Stimulated activated naive B cell treated with anti-CD40 and anti-IgM and Interleukin-4, amounts not matched to agents 10 μg/mL and 1 μg/mL and 100 μg/mL, for 72 hours (primary cell): ENCODE measurements at regions not wholly inside any gene's neighbourhood (a gene's known extent, or its start where the extent isn't known, plus 50 kb on each side); places are given as distances from the start of the nearest gene placed in this dataset.

Source experiments
- ATAC-seq, 2 donors: fragments of 150-1000 bp; cut with Tn5 transposase; replicated peaks; 2 replicates each; pipeline ENCODE4 v1.10.0; 2021; ENCODE audit warnings: moderate library complexity in 1 of 2
- DNase-seq: peaks from one replicate; pipeline ENCODE4 v3.0.0; 2021
- H3K27ac Mint-ChIP-seq: one replicate; pipeline ENCODE4 v1.8.0; 2022; ENCODE audit warnings: mild to moderate bottlenecking, mixed read lengths
- H3K27me3 Mint-ChIP-seq, 2 donors: one replicate each; pipeline ENCODE4 v1.8.0; 2022; ENCODE audit warnings: mixed read lengths in 2 of 2
- H3K36me3 Mint-ChIP-seq, 2 donors: one replicate each; pipeline ENCODE4 v1.8.0; 2022; ENCODE audit warnings: mixed read lengths in 2 of 2, mild to moderate bottlenecking in 1 of 2
- H3K4me1 Mint-ChIP-seq, 2 donors: one replicate each; pipeline ENCODE4 v1.8.0; 2022; ENCODE audit warnings: mixed read lengths in 2 of 2, mild to moderate bottlenecking in 1 of 2
- H3K4me3 Mint-ChIP-seq, 2 donors: one replicate each; pipeline ENCODE4 v1.8.0; 2022; ENCODE audit warnings: mild to moderate bottlenecking in 2 of 2, mixed read lengths in 2 of 2, moderate library complexity in 1 of 2
- H3K9me3 Mint-ChIP-seq, 2 donors: one replicate each; pipeline ENCODE4 v1.8.0; 2022; ENCODE audit warnings: mixed read lengths in 2 of 2, mild to moderate bottlenecking in 1 of 2

DNA sequence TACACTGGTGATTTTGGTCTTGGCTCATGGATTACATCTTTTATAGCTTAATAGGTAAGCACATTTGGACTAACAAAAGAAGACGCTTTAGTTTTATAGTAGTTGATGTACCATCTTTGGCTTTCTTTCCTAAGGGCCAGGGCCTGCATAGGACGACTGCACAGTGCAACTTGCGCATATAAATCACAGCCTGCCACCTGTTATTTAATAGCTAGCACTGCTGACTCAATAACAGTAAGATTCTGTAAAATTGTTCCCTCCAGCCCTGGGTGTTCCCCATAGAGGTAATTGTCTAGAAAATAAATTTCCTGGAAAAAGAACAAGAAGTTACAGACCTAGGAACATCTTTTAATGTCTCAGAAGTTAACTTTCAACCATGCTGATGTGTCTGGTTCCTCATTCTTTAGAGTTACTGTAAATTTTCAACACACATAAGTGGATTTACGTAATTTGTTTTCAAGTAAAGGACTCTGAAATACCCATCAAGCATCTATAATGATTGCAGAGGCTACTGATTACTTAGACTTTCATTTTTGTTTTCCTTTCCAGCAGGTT, 594.2 kb upstream of the NXPH2 start:
- Mint-ChIP-seq H3K4me3 (no peak overlapping the region), H3K27ac (no peak overlapping the region), H3K4me1 (no peaks in the 10 kb centered on the region), H3K9me3 (peaks cover 0 to 6% of the 10 kb centered on the region in 2 donors), H3K27me3 (no peaks in the 10 kb centered on the region), H3K36me3 (no peaks in the 10 kb centered on the region)
- DNase-seq = no peak
- no peak for ATAC-seq

DNA sequence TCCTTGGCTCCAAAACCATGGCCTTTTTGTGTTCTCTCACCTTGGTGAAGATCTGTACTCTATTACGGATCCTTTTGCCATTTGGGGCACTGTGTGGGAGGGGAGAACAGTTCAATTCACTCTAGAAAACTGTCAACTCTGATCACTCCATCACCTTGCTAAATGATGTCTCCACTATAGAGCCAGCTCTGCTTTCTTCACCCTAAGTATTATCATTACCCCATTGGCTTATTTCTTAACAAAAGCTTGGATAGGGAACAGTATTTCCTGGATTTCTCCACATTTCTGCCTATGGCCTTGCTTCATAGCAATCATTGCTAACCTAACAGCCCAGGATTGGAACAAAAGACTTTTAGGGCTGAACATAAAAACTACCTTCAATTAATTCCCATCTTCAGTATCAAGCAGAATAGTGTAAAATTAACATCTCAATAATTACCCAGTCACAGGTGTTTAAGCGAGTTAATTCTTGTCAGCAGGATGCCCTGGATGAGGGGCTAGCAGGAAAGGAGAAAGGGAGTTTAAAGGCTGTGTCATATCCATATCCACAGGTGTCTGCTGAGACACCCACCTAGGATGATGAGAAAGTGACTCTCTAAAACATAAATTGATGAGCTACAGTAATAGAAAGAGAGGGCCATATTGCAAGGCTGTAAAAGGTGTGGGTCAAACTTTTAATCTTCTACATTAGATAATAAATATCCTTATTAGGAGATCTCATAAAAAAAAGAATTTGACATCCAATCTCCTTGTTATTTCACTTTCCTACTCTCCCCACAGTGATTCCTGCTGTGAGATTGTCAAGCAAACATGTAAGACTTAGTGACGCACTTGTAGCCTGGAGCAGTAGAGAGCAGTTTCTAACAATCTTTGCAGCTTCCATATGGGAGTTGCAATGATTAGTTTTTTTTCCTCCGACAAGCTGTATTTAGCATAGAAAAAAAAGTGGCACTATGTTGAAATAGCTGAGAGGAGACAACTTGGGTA, 589.5 kb upstream of the NXPH2 start:
- no peak for ATAC-seq
- Mint-ChIP-seq H3K9me3 (peaks cover 2 to 3% of the 10 kb centered on the region in 2 donors), H3K4me1 (no peaks in the 10 kb centered on the region), H3K4me3 (no peak overlapping the region), H3K27ac (no peak overlapping the region), H3K36me3 (no peaks in the 10 kb centered on the region), H3K27me3 (no peaks in the 10 kb centered on the region)
- DNase-seq = no peak

DNA sequence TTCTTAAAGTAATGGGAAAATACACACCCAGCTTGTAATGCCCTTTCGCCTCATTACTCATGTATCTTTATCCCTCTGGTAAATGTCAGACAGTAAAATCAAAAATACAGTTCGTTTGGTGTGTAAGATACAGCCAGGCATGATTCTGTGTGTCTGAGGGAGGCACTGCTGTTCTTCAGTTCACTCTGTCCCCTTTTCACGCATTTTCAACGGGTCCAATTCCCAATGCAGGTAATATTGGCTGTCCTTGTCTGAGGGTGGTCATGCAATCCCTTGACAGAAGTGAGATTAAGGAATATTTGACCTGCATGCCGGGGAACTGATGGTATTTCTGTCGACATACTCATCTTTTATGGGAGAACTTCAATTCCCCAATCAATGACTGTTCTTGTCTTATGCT, 587.2 kb upstream of the NXPH2 start:
- H3K9me3 Mint-ChIP-seq = peaks cover 2 to 3% of the 10 kb centered on the region in 2 donors
- ATAC-seq (no peak), DNase-seq (no peak)
- H3K4me1 Mint-ChIP-seq = no peaks in the 10 kb centered on the region
- H3K36me3 Mint-ChIP-seq = no peaks in the 10 kb centered on the region
- no peak overlapping the region for H3K27ac Mint-ChIP-seq
- H3K4me3 Mint-ChIP-seq = no peak overlapping the region
- H3K27me3 Mint-ChIP-seq = no peaks in the 10 kb centered on the region

DNA sequence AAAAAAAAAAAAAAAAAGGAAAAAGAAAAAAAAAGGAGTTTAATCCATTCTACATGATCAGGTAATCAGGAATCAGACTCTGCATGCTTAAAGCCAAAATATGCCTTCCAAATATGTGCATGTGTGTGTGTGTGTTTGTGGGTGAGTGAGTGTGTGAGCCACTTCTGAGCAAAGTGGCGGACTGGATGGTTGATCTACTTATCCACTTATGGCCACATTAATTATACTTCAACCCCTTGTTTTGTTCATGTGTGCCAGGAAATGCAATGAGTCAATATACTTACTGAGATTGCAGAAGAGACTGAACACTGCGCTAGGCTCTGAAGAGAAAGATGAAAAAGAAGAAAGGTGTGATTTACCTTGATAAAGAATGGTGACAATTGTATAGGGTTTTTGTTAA, 586.5 kb upstream of the NXPH2 start:
- no peaks in the 10 kb centered on the region for H3K27me3 Mint-ChIP-seq
- DNase-seq = no peak
- H3K36me3 Mint-ChIP-seq = no peaks in the 10 kb centered on the region
- no peak overlapping the region for H3K27ac Mint-ChIP-seq
- H3K4me1 Mint-ChIP-seq = no peaks in the 10 kb centered on the region
- ATAC-seq = no peak
- no peak overlapping the region for H3K4me3 Mint-ChIP-seq
- H3K9me3 Mint-ChIP-seq = peaks cover 2 to 3% of the 10 kb centered on the region in 2 donors

DNA sequence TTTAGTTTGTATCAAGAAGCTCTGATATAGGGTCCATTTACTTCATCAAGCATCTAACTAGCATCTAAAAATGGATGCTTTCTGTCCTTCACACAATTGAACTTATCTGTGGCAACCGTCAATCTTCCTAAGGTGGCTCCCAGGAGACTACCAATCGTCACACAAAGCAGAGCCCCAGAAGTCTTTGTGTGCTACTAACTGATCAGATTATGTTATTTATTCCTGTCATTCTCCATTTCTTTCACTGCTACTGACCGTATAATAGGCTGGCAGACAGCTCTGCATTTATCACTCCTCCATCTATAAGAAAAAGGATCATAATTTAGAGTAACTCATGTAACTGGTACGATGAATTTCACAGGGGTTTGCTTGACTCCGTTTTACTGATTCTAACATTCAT, 585.0 kb upstream of the NXPH2 start:
- H3K4me3 Mint-ChIP-seq = no peak overlapping the region
- no peaks in the 10 kb centered on the region for H3K36me3 Mint-ChIP-seq
- DNase-seq = no peak
- ATAC-seq = no peak
- peaks cover 0 to 3% of the 10 kb centered on the region in 2 donors for H3K9me3 Mint-ChIP-seq
- H3K4me1 Mint-ChIP-seq = no peaks in the 10 kb centered on the region
- no peaks in the 10 kb centered on the region for H3K27me3 Mint-ChIP-seq
- H3K27ac Mint-ChIP-seq = no peak overlapping the region

DNA sequence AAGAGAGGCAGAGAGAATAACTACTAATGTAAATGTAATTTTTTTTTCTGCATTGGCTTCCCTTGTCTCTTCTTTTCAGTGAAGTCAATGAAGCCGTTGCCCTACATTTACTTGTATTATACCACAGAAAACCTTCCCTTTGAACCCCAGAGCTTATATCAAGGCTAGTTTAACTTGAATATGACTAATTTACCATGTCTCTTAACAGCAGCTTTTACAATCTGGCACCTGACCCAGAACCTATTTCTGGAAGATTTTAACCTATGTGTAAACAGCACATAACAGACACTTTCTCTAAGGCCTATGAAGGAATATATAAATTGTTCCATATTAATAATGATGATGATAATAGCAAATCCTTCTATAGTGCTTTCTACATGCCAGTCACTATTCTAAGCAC, 580.5 kb upstream of the NXPH2 start:
- no peak overlapping the region for H3K27ac Mint-ChIP-seq
- ATAC-seq (no peak), DNase-seq (no peak)
- no peaks in the 10 kb centered on the region for H3K4me1 Mint-ChIP-seq
- no peaks in the 10 kb centered on the region for H3K27me3 Mint-ChIP-seq
- H3K36me3 Mint-ChIP-seq = no peaks in the 10 kb centered on the region
- no peaks in the 10 kb centered on the region for H3K9me3 Mint-ChIP-seq
- H3K4me3 Mint-ChIP-seq = no peak overlapping the region

DNA sequence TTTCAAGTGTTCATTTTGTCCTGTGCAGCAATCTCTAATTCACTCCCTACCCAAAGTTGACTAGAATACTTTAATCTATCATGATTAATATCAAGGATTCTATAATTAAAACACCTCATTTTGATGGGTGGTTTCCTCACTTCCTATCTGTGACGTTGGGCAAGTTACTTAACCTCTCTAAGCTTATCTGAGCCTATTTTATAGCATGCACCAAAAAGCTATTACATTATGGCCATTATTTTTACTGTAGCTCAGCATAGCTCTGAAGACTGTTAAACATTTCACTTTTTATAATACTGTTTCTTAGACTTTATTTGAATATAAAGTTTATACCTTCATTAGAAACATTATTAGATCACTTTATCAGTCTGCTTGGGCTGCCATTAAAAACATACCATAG, 579.6 kb upstream of the NXPH2 start:
- Mint-ChIP-seq H3K27me3 (no peaks in the 10 kb centered on the region), H3K36me3 (no peaks in the 10 kb centered on the region), H3K4me1 (no peaks in the 10 kb centered on the region), H3K27ac (no peak overlapping the region), H3K4me3 (no peak overlapping the region), H3K9me3 (no peaks in the 10 kb centered on the region)
- no peak for ATAC-seq
- DNase-seq = no peak

DNA sequence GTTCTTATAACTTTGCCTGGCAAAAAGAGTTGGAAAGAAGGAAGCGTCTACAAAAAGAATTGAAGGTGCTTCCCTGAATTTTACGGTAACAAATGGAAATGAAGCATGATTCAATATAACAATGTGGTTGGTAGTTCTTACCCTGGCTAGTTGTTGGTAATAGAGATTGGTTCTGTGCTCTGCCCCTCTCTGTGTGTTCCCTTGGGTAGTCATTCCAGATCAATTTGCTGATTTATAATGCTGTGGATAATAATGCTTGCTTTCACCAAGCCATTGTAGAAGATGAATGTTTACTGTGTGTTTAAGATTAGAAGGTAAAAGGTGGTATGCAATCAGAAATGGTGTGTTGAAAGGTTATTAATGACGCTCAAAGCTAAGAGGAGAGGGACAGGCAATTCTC, 577.8 kb upstream of the NXPH2 start:
- no peak overlapping the region for H3K4me3 Mint-ChIP-seq
- no peak for DNase-seq
- no peaks in the 10 kb centered on the region for H3K4me1 Mint-ChIP-seq
- peaks cover 8 to 10% of the 10 kb centered on the region in 2 donors for H3K9me3 Mint-ChIP-seq
- H3K36me3 Mint-ChIP-seq = peaks cover 0 to 2% of the 10 kb centered on the region in 2 donors
- H3K27me3 Mint-ChIP-seq = no peaks in the 10 kb centered on the region
- no peak for ATAC-seq
- H3K27ac Mint-ChIP-seq = no peak overlapping the region

DNA sequence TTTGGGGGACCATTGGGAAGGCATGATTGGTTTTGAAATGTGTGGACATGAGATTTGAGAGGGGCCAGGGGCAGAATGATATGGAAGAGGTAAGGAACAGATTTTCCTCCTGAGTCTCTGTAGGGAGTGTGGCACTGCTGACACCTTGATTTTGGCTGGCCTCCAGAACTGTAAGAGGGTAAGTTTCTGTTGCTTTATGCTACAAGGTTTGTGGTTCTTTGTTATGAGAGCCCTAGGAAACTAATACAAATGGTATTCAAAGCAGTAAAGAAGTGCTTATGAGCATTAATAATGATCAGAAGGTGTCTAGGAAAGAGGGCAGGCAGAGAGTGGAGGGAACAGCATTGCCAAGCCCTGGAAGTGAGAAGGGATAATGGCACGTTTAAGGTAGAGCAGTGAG, 574.3 kb upstream of the NXPH2 start:
- H3K4me1 Mint-ChIP-seq = no peaks in the 10 kb centered on the region
- no peak overlapping the region for H3K27ac Mint-ChIP-seq
- H3K4me3 Mint-ChIP-seq = no peak overlapping the region
- no peaks in the 10 kb centered on the region for H3K27me3 Mint-ChIP-seq
- DNase-seq (no peak), ATAC-seq (no peak)
- H3K36me3 Mint-ChIP-seq = peaks cover 0 to 4% of the 10 kb centered on the region in 2 donors
- peaks cover 11 to 14% of the 10 kb centered on the region in 2 donors for H3K9me3 Mint-ChIP-seq

DNA sequence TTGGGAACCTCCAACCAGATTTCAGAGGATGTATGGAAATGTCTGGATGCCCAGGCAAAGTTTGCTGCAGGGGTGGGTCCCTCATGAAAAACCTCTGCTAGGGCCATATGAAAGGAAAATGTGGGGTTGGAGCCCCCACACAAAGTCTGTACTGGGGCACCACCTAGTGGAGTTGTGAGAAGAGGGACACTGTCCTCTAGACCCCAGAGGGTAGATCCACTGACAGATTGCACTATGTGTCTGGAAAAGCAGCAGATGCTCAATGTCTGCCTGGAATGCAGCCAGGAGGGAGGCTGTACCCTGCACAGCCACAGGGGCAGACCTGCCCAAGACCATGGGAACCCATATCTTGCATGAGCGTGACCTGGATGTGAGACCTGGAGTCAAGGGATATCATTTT, 573.7 kb upstream of the NXPH2 start:
- Mint-ChIP-seq H3K36me3 (peaks cover 0 to 4% of the 10 kb centered on the region in 2 donors), H3K27ac (no peak overlapping the region), H3K4me1 (no peaks in the 10 kb centered on the region), H3K9me3 (peaks cover 13 to 14% of the 10 kb centered on the region in 2 donors), H3K27me3 (no peaks in the 10 kb centered on the region), H3K4me3 (no peak overlapping the region)
- DNase-seq (no peak), ATAC-seq (no peak)

DNA sequence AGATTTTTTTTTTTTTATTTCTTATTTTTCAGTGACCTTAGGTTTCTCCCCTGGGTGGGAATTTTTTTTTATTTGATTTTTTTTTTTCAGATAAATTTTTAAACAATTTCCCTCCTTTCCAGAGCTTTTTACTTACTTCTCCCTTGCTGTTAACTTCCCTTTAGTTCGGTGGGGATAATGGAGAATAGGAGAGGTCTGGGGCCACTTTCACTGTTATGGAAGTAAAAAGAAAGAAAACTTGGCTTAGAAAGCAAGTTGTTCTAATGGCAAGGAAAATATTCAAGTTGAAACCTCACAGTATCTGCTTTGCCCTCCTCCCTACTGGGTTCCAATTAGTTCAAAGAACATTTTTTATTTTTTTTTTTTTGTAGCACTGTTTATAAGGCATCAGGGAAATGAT, 537.1 kb upstream of the NXPH2 start:
- DNase-seq (no peak), ATAC-seq (no peak)
- peaks cover 0 to 3% of the 10 kb centered on the region in 2 donors for H3K9me3 Mint-ChIP-seq
- H3K4me1 Mint-ChIP-seq = no peaks in the 10 kb centered on the region
- H3K4me3 Mint-ChIP-seq = no peak overlapping the region
- no peaks in the 10 kb centered on the region for H3K27me3 Mint-ChIP-seq
- no peaks in the 10 kb centered on the region for H3K36me3 Mint-ChIP-seq
- H3K27ac Mint-ChIP-seq = no peak overlapping the region

DNA sequence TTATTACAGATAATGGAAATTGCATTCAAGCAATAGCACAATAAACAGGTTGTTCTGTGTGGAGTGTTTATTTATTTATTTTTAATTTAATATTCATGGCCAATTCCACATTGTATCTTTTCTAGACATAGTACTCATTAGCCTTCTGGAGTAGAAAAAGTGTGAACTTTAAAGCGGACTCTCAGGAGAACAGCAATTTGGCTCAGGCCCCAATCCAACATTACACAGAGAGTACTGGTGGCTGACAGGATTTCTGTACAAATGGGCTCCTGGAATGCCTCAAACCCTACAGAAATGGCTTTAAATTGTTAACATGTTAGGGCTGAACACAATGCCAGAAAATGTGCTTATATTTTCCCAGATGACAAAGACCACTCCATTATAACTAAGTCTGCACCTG, 533.9 kb upstream of the NXPH2 start:
- DNase-seq (no peak), ATAC-seq (no peak)
- Mint-ChIP-seq H3K36me3 (no peaks in the 10 kb centered on the region), H3K4me3 (no peak overlapping the region), H3K4me1 (no peaks in the 10 kb centered on the region), H3K9me3 (peaks cover 0 to 3% of the 10 kb centered on the region in 2 donors), H3K27me3 (no peaks in the 10 kb centered on the region), H3K27ac (no peak overlapping the region)

DNA sequence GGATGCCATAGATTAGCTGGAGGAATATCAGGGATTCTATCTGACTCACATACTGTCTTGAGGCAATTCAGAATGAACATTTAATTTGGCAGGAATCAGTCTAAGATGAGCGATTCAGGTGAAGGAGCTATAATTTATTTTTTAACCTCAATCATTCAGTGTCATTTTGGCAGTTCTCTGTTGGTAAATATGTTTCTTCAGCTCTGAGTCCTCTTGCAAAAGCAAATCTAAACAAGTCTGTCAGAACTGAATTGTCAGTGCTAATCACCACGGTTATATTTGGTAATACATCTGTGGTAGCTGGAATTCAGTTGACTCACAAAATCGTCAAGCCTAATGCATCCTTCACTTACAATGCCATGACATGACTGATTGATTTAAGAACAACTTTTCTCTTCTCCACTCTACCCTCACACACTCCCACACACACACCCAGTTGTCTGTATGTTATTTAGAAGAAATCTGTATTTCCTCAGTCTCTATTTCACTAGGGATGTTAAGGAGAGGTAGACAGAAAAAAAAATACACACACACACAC, 516.6 kb upstream of the NXPH2 start:
- H3K4me1 Mint-ChIP-seq = no peaks in the 10 kb centered on the region
- no peaks in the 10 kb centered on the region for H3K36me3 Mint-ChIP-seq
- no peak overlapping the region for H3K4me3 Mint-ChIP-seq
- no peak overlapping the region for H3K27ac Mint-ChIP-seq
- no peak for DNase-seq
- peaks cover 0 to 9% of the 10 kb centered on the region in 2 donors for H3K9me3 Mint-ChIP-seq
- ATAC-seq = no peak
- H3K27me3 Mint-ChIP-seq = no peaks in the 10 kb centered on the region

DNA sequence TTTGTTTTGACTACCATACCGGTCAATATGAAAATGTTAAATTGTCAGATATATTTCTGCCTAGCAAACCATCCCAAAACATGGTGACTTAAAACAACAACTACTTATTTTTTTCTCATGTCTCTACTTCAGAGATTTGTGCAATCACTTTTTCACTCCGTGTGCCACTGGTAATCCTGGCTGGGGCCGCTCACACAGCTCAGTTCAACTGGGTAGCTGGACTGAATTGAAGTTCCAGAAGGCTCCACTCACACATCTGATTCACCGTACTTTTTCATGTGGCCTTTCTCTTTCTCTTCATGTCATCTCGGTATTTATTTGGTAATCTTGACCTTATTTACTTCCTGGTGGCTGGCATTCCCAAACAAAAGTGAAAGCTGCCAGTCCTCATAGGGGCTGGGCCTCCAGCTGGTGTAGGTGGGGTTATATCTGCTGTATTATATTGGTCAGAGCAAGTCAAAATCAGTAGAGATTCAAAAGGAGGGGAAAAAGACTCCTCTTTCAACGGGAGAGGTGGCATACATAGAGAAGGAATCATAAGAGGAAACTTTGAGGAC, 513.9 kb upstream of the NXPH2 start:
- Mint-ChIP-seq H3K4me3 (no peak overlapping the region), H3K9me3 (peaks cover 0 to 9% of the 10 kb centered on the region in 2 donors), H3K27ac (no peak overlapping the region), H3K36me3 (no peaks in the 10 kb centered on the region), H3K27me3 (no peaks in the 10 kb centered on the region), H3K4me1 (no peaks in the 10 kb centered on the region)
- DNase-seq (no peak), ATAC-seq (no peak)

DNA sequence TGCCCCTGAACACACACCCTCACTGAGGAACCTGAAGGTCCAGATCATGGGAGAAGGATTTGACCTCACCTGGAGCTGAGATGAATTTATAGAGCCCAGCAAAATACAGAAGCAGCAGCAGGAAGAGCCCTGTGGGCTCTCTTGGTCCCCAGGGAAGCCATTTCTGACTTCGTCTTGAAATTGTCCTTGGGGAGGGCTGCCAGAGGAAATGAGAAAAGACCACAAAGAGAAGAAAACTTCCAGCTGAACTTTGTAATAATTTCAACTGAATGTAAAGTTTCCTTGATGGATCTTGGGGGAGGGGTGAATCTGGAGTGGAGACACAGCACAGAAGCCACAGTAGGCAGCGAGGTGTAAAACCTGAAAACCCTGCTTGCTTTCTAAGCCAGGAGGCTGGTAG, 500.9 kb upstream of the NXPH2 start:
- no peaks in the 10 kb centered on the region for H3K36me3 Mint-ChIP-seq
- no peak overlapping the region for H3K4me3 Mint-ChIP-seq

More for the DNA sequence above, 500.9 kb upstream of the NXPH2 start:
- Mint-ChIP-seq H3K27ac (no peak overlapping the region), H3K9me3 (peaks cover 14 to 16% of the 10 kb centered on the region in 2 donors), H3K27me3 (no peaks in the 10 kb centered on the region), H3K4me1 (no peaks in the 10 kb centered on the region)
- DNase-seq (no peak), ATAC-seq (no peak)
